ENCODE measurements at regions not wholly inside any gene's neighbourhood (a gene's known extent, or its start where the extent isn't known, plus 50 kb on each side); places are given as distances from the start of the nearest gene placed in this dataset.

- no peak for DNase-seq
Measured at GRCh38 chr7:109003742-109004141, 434.1 kb downstream of the DNAJB9 start.

GRCh38 chr7:109009636-109010035 is 440.0 kb downstream of the DNAJB9 start:
- DNase-seq, result no peak

- no peak for DNase-seq
Measured at GRCh38 chr7:109020251-109020650, 450.6 kb downstream of the DNAJB9 start.

GRCh38 chr7:109021390-109021789 is 451.7 kb downstream of the DNAJB9 start:
- DNase-seq, result no peak

GRCh38 chr7:109029866-109030265 is 460.2 kb downstream of the DNAJB9 start:
- DNase-seq, result no peak

GRCh38 chr7:109044691-109045090 is 475.0 kb downstream of the DNAJB9 start:
- no peak for DNase-seq

- DNase-seq, result no peak
Measured at GRCh38 chr7:109049366-109049765, 479.7 kb downstream of the DNAJB9 start.

GRCh38 chr7:109059089-109059488 is 489.4 kb downstream of the DNAJB9 start:
- DNase-seq, result no peak

- no peak for DNase-seq
Measured at GRCh38 chr7:109062798-109063197, 493.1 kb downstream of the DNAJB9 start.

GRCh38 chr7:109073543-109073942 is 503.9 kb downstream of the DNAJB9 start:
- DNase-seq, result no peak

- DNase-seq, result no peak
Measured at GRCh38 chr7:109076396-109076972, 506.8 kb downstream of the DNAJB9 start.

GRCh38 chr7:109091042-109091441 is 521.4 kb downstream of the DNAJB9 start:
- no peak for DNase-seq

GRCh38 chr7:109092268-109092667 is 522.6 kb downstream of the DNAJB9 start:
- DNase-seq, result no peak

GRCh38 chr7:109101332-109101731 is 531.7 kb downstream of the DNAJB9 start:
- no peak for DNase-seq

- no peak for DNase-seq
Measured at GRCh38 chr7:109109558-109109957, 539.9 kb downstream of the DNAJB9 start.

- no peak for DNase-seq
Measured at GRCh38 chr7:109111086-109111485, 541.4 kb downstream of the DNAJB9 start.

- DNase-seq, result no peak
Measured at GRCh38 chr7:109121599-109122300, 552.1 kb downstream of the DNAJB9 start.

- no peak for DNase-seq
Measured at GRCh38 chr7:109125001-109125400, 555.3 kb downstream of the DNAJB9 start.

GRCh38 chr7:109126404-109127050 is 556.9 kb downstream of the DNAJB9 start:
- no peak for DNase-seq

- DNase-seq, result no peak
Measured at GRCh38 chr7:109127145-109127544, 557.5 kb downstream of the DNAJB9 start.

- DNase-seq, result no peak
Measured at GRCh38 chr7:109131141-109131540, 561.5 kb downstream of the DNAJB9 start.

- DNase-seq, result no peak
Measured at GRCh38 chr7:109136893-109137292, 567.2 kb downstream of the DNAJB9 start.

GRCh38 chr7:109154748-109155147 is 585.1 kb downstream of the DNAJB9 start:
- DNase-seq, result no peak

GRCh38 chr7:109158246-109158645 is 588.6 kb downstream of the DNAJB9 start:
- DNase-seq, result no peak
